ENCODE measurements at regions not wholly inside any gene's neighbourhood (a gene's known extent, or its start where the extent isn't known, plus 50 kb on each side); places are given as distances from the start of the nearest gene placed in this dataset.

DNA sequence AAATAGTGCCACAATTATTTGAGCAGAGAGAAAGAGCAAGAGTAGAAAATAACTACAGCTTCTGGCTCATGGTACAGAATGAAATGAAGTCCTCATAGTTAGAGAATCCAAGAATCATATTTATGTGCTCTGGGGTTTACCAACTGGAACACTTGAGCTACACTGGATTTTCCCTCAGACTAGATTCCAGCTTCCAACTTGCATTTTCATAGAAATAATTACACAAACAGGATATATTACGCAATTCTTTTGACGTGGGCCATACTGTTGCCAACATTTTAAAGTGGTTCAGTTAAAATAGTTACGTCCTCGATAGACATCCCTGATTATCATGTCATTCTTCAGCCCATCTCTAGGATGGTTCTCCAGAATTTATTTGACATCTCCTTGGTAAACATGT is 129.2 kb downstream of the ETAA1 start:
- TF ChIP-seq, protein P1, sequence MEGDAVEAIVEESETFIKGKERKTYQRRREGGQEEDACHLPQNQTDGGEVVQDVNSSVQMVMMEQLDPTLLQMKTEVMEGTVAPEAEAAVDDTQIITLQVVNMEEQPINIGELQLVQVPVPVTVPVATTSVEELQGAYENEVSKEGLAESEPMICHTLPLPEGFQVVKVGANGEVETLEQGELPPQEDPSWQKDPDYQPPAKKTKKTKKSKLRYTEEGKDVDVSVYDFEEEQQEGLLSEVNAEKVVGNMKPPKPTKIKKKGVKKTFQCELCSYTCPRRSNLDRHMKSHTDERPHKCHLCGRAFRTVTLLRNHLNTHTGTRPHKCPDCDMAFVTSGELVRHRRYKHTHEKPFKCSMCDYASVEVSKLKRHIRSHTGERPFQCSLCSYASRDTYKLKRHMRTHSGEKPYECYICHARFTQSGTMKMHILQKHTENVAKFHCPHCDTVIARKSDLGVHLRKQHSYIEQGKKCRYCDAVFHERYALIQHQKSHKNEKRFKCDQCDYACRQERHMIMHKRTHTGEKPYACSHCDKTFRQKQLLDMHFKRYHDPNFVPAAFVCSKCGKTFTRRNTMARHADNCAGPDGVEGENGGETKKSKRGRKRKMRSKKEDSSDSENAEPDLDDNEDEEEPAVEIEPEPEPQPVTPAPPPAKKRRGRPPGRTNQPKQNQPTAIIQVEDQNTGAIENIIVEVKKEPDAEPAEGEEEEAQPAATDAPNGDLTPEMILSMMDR (IDR thresholded peaks at IDR 0.05) = no peak
- TF ChIP-seq POLR2A (IDR thresholded peaks at IDR 0.05; ENCODE audit: low read depth) = no peak
- peak in 1 of 2 donors; percentile 27 for TF ChIP-seq POLR2AphosphoS5 (IDR thresholded peaks at IDR 0.05)
- TF ChIP-seq EP300 (IDR thresholded peaks at IDR 0.05) = no peak
